Smooth muscle cell (in vitro differentiated cells): ENCODE measurements at regions not wholly inside any gene's neighbourhood (a gene's known extent, or its start where the extent isn't known, plus 50 kb on each side); places are given as distances from the start of the nearest gene placed in this dataset.

ENCODE experiments used
- DNase-seq: peaks from one replicate; lab custom pipeline; 2025; ENCODE audit not compliant: unreplicated experiment; lab: John Stamatoyannopoulos, UW
- H2AFZ ChIP-seq: fragments of 200-600 bp; sonication (generic); 2 replicates; pipeline ENCODE4 v1.6.0; 2016; ENCODE audit warnings: antibody characterized with exemption, low read depth, mild to moderate bottlenecking
- H3F3A ChIP-seq: fragments of 200-600 bp; sonication (generic); 2 replicates; pipeline ENCODE4 v1.6.0; 2017; ENCODE audit warnings: antibody characterized with exemption, low read depth
- H3K27ac ChIP-seq: fragments of 200-600 bp; sonication (generic); 2 replicates; pipeline ENCODE4 v1.5.1; 2016; ENCODE audit warnings: low read depth, mild to moderate bottlenecking
- H3K27me3 ChIP-seq: fragments of 200-600 bp; sonication (generic); 2 replicates; pipeline ENCODE4 v1.6.1; 2016; ENCODE audit warnings: low read depth, mild to moderate bottlenecking
- H3K36me3 ChIP-seq: fragments of 200-600 bp; sonication (generic); 2 replicates; pipeline ENCODE4 v1.5.1; 2016; ENCODE audit warnings: low read depth
- H3K4me1 ChIP-seq: fragments of 200-600 bp; sonication (generic); 2 replicates; pipeline ENCODE4 v1.5.1; 2016; ENCODE audit warnings: low read depth
- H3K4me2 ChIP-seq: fragments of 200-600 bp; sonication (generic); 2 replicates; pipeline ENCODE4 v1.6.0; 2016; ENCODE audit warnings: mild to moderate bottlenecking
- H3K4me3 ChIP-seq: fragments of 200-600 bp; sonication (generic); 2 replicates; pipeline ENCODE4 v1.5.1; 2016; ENCODE audit warnings: mild to moderate bottlenecking
- H3K79me2 ChIP-seq: fragments of 200-600 bp; sonication (generic); 2 replicates; pipeline ENCODE4 v1.6.0; 2016; ENCODE audit warnings: low read depth, mild to moderate bottlenecking
- H3K9ac ChIP-seq: fragments of 200-600 bp; sonication (generic); 2 replicates; pipeline ENCODE4 v1.6.0; 2016; ENCODE audit warnings: low read depth
- H3K9me3 ChIP-seq: fragments of 200-600 bp; sonication (generic); replicated peaks from 2 replicates; pipeline ENCODE4 v1.5.1; 2016; ENCODE audit warnings: low read depth
- H4K20me1 ChIP-seq: fragments of 200-600 bp; sonication (generic); 2 replicates; pipeline ENCODE4 v1.6.0; 2016; ENCODE audit warnings: low read depth
- WGBS: methylation state at CpG from one replicate; pipeline ENCODE4 v1.1.7; 2016; ENCODE audit warnings: low lambda C conversion rate; 5-methylcytosine and 5-hydroxymethylcytosine counted together
- TF ChIP-seq, protein P1 (sequence below): fragments of 200-600 bp; sonication (generic); IDR thresholded peaks from 2 replicates; pipeline ENCODE4 v1.5.1; 2017; ENCODE audit warnings: borderline replicate concordance, mild to moderate bottlenecking, antibody characterized with exemption; ENCODE audit not compliant: insufficient read depth, poor library complexity, severe bottlenecking

DNA sequence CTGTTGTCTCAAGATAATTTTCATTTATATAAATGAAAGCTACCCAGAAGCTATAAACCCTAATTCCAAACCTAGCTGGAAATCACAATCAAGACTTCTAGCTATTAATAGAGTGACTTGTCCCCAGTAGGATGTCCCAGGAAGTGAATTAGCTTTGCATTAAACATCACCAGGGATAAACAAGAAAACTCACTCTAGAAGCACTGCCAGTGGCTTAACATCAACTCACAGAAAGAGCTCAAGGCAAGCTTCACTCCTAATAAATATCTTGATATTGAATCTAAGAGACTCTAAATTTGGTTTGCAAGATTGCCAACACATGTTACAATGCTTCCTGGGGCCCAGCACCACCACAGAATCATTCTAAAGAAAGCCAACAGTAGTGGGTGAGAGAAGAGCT is 468.7 kb upstream of the FAM241A start:
- H3K9me3 ChIP-seq, result no peaks in the 10 kb centered on the region
- no peaks in the 10 kb centered on the region for H4K20me1 ChIP-seq
- H3K36me3 ChIP-seq, result no peaks in the 10 kb centered on the region
- no peak overlapping the region for H3K4me2 ChIP-seq
- H2AFZ ChIP-seq, result peak overlapping the region; percentile 75
- H3F3A ChIP-seq, result no peaks in the 10 kb centered on the region
- H3K9ac ChIP-seq, result no peak overlapping the region
- TF ChIP-seq, protein P1, sequence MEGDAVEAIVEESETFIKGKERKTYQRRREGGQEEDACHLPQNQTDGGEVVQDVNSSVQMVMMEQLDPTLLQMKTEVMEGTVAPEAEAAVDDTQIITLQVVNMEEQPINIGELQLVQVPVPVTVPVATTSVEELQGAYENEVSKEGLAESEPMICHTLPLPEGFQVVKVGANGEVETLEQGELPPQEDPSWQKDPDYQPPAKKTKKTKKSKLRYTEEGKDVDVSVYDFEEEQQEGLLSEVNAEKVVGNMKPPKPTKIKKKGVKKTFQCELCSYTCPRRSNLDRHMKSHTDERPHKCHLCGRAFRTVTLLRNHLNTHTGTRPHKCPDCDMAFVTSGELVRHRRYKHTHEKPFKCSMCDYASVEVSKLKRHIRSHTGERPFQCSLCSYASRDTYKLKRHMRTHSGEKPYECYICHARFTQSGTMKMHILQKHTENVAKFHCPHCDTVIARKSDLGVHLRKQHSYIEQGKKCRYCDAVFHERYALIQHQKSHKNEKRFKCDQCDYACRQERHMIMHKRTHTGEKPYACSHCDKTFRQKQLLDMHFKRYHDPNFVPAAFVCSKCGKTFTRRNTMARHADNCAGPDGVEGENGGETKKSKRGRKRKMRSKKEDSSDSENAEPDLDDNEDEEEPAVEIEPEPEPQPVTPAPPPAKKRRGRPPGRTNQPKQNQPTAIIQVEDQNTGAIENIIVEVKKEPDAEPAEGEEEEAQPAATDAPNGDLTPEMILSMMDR, result no peak
- no peaks in the 10 kb centered on the region for H3K27me3 ChIP-seq
- DNase-seq, result no peak
- no peak overlapping the region for H3K4me3 ChIP-seq
- no peak overlapping the region for H3K27ac ChIP-seq
- H3K79me2 ChIP-seq, result no peaks in the 10 kb centered on the region
- peaks cover 3% of the 10 kb centered on the region for H3K4me1 ChIP-seq

- 77% methylated on average over 1 of the region's 1 CpG for WGBS
- Histone ChIP-seq H3K9ac (no peak overlapping the region), H3K4me2 (no peak overlapping the region), H3K36me3 (no peaks in the 10 kb centered on the region), H3K79me2 (no peaks in the 10 kb centered on the region), H3K9me3 (no peaks in the 10 kb centered on the region), H3F3A (no peaks in the 10 kb centered on the region), H4K20me1 (no peaks in the 10 kb centered on the region), H3K27me3 (no peaks in the 10 kb centered on the region), H3K4me3 (no peak overlapping the region), H3K27ac (no peak overlapping the region), H2AFZ (no peak overlapping the region), H3K4me1 (no peaks in the 10 kb centered on the region)
- TF ChIP-seq, protein P1, result no peak
- DNase-seq, result no peak
Observed at GRCh38 chr4:111678479-111678878, 466.8 kb upstream of the FAM241A start.

- no peaks in the 10 kb centered on the region for H3K27me3 ChIP-seq
- no peak overlapping the region for H3K4me2 ChIP-seq
- H3K4me3 ChIP-seq, result no peak overlapping the region
- H3K79me2 ChIP-seq, result no peaks in the 10 kb centered on the region
- no peaks in the 10 kb centered on the region for H3K9me3 ChIP-seq
- no peaks in the 10 kb centered on the region for H3F3A ChIP-seq
- DNase-seq, result no peak
- H3K36me3 ChIP-seq, result no peaks in the 10 kb centered on the region
- TF ChIP-seq, protein P1, result no peak
- H4K20me1 ChIP-seq, result no peaks in the 10 kb centered on the region
- no peaks in the 10 kb centered on the region for H3K4me1 ChIP-seq
- no peak overlapping the region for H3K9ac ChIP-seq
- H3K27ac ChIP-seq, result no peak overlapping the region
- H2AFZ ChIP-seq, result no peak overlapping the region
- WGBS, result 65% methylated on average over 5 of the region's 5 CpGs
Observed at GRCh38 chr4:111678908-111679307, 466.3 kb upstream of the FAM241A start.

DNA sequence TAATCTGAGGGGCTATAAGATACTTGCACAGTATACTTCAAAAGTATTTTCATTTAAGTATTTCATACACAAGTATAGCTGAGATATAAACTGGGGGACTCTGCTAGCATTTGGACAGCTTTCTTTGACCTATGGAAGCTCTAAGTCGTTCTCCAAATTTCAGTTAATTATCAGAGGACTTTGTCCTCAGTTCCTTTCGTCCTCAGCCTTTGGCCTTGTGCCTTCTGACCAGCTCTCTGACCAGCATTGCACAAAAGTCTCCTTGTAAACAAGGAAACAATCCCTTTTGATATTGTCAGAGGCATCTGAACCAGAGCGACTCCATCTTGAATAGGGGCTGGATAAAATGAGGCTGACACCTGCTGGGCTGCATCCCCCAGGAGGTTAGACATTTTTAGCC is 464.0 kb upstream of the FAM241A start:
- no peak overlapping the region for H3K4me3 ChIP-seq
- no peak overlapping the region for H2AFZ ChIP-seq
- TF ChIP-seq, protein P1, result no peak
- H3K9me3 ChIP-seq, result no peaks in the 10 kb centered on the region
- WGBS, result 96% methylated on average over 3 of the region's 3 CpGs
- H3K79me2 ChIP-seq, result no peaks in the 10 kb centered on the region
- H3K27ac ChIP-seq, result no peak overlapping the region
- no peaks in the 10 kb centered on the region for H3K4me1 ChIP-seq
- no peaks in the 10 kb centered on the region for H4K20me1 ChIP-seq
- no peak for DNase-seq
- H3K36me3 ChIP-seq, result no peaks in the 10 kb centered on the region
- H3F3A ChIP-seq, result no peaks in the 10 kb centered on the region
- no peak overlapping the region for H3K4me2 ChIP-seq
- H3K27me3 ChIP-seq, result no peaks in the 10 kb centered on the region
- no peak overlapping the region for H3K9ac ChIP-seq
